Neuronal stem cell (in vitro differentiated cells): ENCODE measurements at regions not wholly inside any gene's neighbourhood (a gene's known extent, or its start where the extent isn't known, plus 50 kb on each side); places are given as distances from the start of the nearest gene placed in this dataset.

ENCODE experiments used
- DNase-seq: peaks from one replicate; pipeline ENCODE4 v3.0.0-alpha.2; 2013; ENCODE audit warnings: low spot score
- H2AFZ ChIP-seq: one replicate; pipeline ENCODE4 v1.6.1; 2013; ENCODE audit warnings: mild to moderate bottlenecking, low read length, inconsistent platforms
- H2AK5ac ChIP-seq: 2 replicates; pipeline ENCODE4 v1.6.1; 2013; ENCODE audit warnings: low read depth, mild to moderate bottlenecking, inconsistent platforms, low read length, moderate library complexity, mixed read lengths
- H2BK120ac ChIP-seq: 2 replicates; pipeline ENCODE4 v1.6.1; 2013; ENCODE audit warnings: low read depth, mild to moderate bottlenecking, inconsistent platforms, low read length, moderate library complexity, mixed read lengths
- H2BK12ac ChIP-seq: one replicate; pipeline ENCODE4 v1.6.1; 2013; ENCODE audit warnings: low read length, inconsistent platforms
- H2BK15ac ChIP-seq: 2 replicates; pipeline ENCODE4 v1.6.1; 2013; ENCODE audit warnings: mild to moderate bottlenecking, low read length, inconsistent platforms, mixed read lengths
- H2BK5ac ChIP-seq: one replicate; pipeline ENCODE4 v1.6.1; 2013; ENCODE audit warnings: inconsistent platforms, mild to moderate bottlenecking, low read length, moderate library complexity
- H3K14ac ChIP-seq: one replicate; pipeline ENCODE4 v1.6.1; 2013; ENCODE audit warnings: low read length, inconsistent platforms
- H3K18ac ChIP-seq: 2 replicates; pipeline ENCODE4 v1.6.1; 2013; ENCODE audit warnings: low read length, inconsistent platforms
- H3K23ac ChIP-seq: 2 replicates; pipeline ENCODE4 v1.6.1; 2013; ENCODE audit warnings: low read depth, mild to moderate bottlenecking, mixed read lengths, low read length, inconsistent platforms; ENCODE audit not compliant: poor library complexity
- H3K27ac ChIP-seq: replicated peaks from 3 replicates; pipeline ENCODE4 v1.5.1; 2013; ENCODE audit warnings: low read length, inconsistent platforms
- H3K27me3 ChIP-seq, 3 experiments: 2 replicates each; pipeline ENCODE4 v1.6.1; 2013; ENCODE audit warnings: low read length in 3 of 3, mild to moderate bottlenecking in 2 of 3, inconsistent platforms in 1 of 3, low read depth in 1 of 3, mixed read lengths in 1 of 3, moderate library complexity in 1 of 3; ENCODE audit not compliant: control insufficient read depth in 3 of 3, insufficient read depth in 3 of 3
- H3K36me3 ChIP-seq, 2 donors: replicated peaks in 1 of 2; 2 replicates each; pipeline ENCODE4 v1.6.1; 2013; ENCODE audit warnings: low read length in 2 of 2; ENCODE audit not compliant: control insufficient read depth in 2 of 2, insufficient read depth in 2 of 2
- H3K4ac ChIP-seq: 2 replicates; pipeline ENCODE4 v1.6.1; 2013; ENCODE audit warnings: inconsistent platforms, mild to moderate bottlenecking, low read length, moderate library complexity
- H3K4me1 ChIP-seq, 2 donors: 1 replicate in 1 of 2; 2 replicates in 1 of 2; pipeline ENCODE4 v1.6.1; 2013; ENCODE audit warnings: low read length in 2 of 2, low read depth in 1 of 2; ENCODE audit not compliant: control insufficient read depth in 2 of 2, insufficient read depth in 1 of 2
- H3K4me2 ChIP-seq: one replicate; pipeline ENCODE4 v1.6.1; 2013; ENCODE audit warnings: mild to moderate bottlenecking, low read length, inconsistent platforms; ENCODE audit not compliant: insufficient read depth, poor library complexity, severe bottlenecking
- H3K4me3 ChIP-seq, 2 donors: 2 replicates each; pipeline ENCODE4 v1.5.1; 2013; ENCODE audit warnings: low read length in 2 of 2, mild to moderate bottlenecking in 2 of 2, inconsistent platforms in 1 of 2, moderate library complexity in 1 of 2
- H3K79me1 ChIP-seq: one replicate; pipeline ENCODE4 v1.6.1; 2013; ENCODE audit warnings: low read depth, mild to moderate bottlenecking, inconsistent platforms, low read length, moderate library complexity
- H3K9ac ChIP-seq: one replicate; pipeline ENCODE4 v1.6.1; 2013; ENCODE audit warnings: mild to moderate bottlenecking, low read depth, low read length, inconsistent platforms; ENCODE audit not compliant: poor library complexity
- H3K9me3 ChIP-seq, 2 donors: replicated peaks in 1 of 2; 2 replicates each; pipeline versions ENCODE3 to v1.6.1; 2013; ENCODE audit warnings: low read length in 2 of 2, mild to moderate bottlenecking in 2 of 2, inconsistent platforms in 1 of 2, low read depth in 1 of 2, mixed read lengths in 1 of 2, moderate library complexity in 1 of 2; ENCODE audit not compliant: control insufficient read depth in 2 of 2, insufficient read depth in 1 of 2
- H4K8ac ChIP-seq: one replicate; pipeline ENCODE4 v1.6.1; 2013; ENCODE audit warnings: low read depth, mild to moderate bottlenecking, inconsistent platforms, low read length, moderate library complexity
- H4K91ac ChIP-seq: one replicate; pipeline ENCODE4 v1.6.1; 2013; ENCODE audit warnings: low read length, low read depth, mild to moderate bottlenecking, inconsistent platforms; ENCODE audit not compliant: poor library complexity
- WGBS, 2 donors: extraction: QIAGEN DNeasy Blood & Tissue Kit; methylation state at CpG; one replicate each; pipeline ENCODE4 v1.1.7; 2013; ENCODE audit warnings: missing lambda C conversion rate in 2 of 2, mixed read lengths in 1 of 2; ENCODE audit not compliant: insufficient read length in 2 of 2, insufficient replicate concordance in 1 of 2; ENCODE audit errors: extremely low coverage in 2 of 2; 5-methylcytosine and 5-hydroxymethylcytosine counted together

GRCh38 chr14:53670701-53671100 lies 285.9 kb downstream of the BMP4 start:
- H2AFZ ChIP-seq = no peak overlapping the region
- no peak overlapping the region for H3K4me2 ChIP-seq
- no peaks in the 10 kb centered on the region for H3K79me1 ChIP-seq
- no peaks in the 10 kb centered on the region for H3K27me3 ChIP-seq
- no peak for DNase-seq
- no peak overlapping the region for H3K14ac ChIP-seq
- no peak overlapping the region for H4K8ac ChIP-seq
- no peaks in the 10 kb centered on the region for H3K36me3 ChIP-seq
- no peak overlapping the region for H3K4ac ChIP-seq
- H3K18ac ChIP-seq = no peak overlapping the region
- no peaks in the 10 kb centered on the region for H3K4me1 ChIP-seq
- no peak overlapping the region for H4K91ac ChIP-seq
- no peak overlapping the region for H3K4me3 ChIP-seq
- H2BK12ac ChIP-seq = no peak overlapping the region
- H3K9me3 ChIP-seq = peaks cover 0 to 4% of the 10 kb centered on the region in 2 donors
- no peak overlapping the region for H3K23ac ChIP-seq
- no peak overlapping the region for H2BK5ac ChIP-seq
- H3K9ac ChIP-seq = no peak overlapping the region
- no peak overlapping the region for H2BK120ac ChIP-seq
- no peak overlapping the region for H3K27ac ChIP-seq
- H2AK5ac ChIP-seq = no peak overlapping the region
- H2BK15ac ChIP-seq = no peak overlapping the region

DNA sequence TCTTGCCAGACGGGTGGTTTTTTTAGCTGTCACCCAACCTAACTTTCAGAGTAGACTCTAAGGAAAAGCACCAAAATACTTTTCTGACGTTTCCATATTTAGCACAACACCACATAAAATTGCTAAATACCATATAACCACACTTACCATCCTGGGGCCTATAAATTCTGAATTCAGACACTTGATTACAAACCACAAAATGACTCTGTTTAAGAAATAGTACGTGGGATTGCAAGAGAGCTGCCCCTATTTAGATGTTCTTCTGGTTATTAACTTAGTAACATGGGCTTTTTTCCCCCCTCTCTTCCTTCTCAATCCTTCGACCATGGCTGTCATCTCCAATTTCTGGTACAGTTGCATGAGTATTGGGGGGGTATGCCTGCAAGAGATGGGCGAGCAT lies 287.7 kb downstream of the BMP4 start:
- H3K18ac ChIP-seq = no peak overlapping the region
- H3K4me2 ChIP-seq = no peak overlapping the region
- no peak overlapping the region for H2BK120ac ChIP-seq
- no peak overlapping the region for H2BK12ac ChIP-seq
- no peak overlapping the region for H3K23ac ChIP-seq
- H2BK15ac ChIP-seq = no peak overlapping the region
- no peak for DNase-seq
- no peak overlapping the region for H3K27ac ChIP-seq
- no peak overlapping the region for H2BK5ac ChIP-seq
- no peak overlapping the region for H3K9ac ChIP-seq
- no peak overlapping the region for H3K4me3 ChIP-seq
- H3K36me3 ChIP-seq = no peaks in the 10 kb centered on the region
- no peak overlapping the region for H4K8ac ChIP-seq
- no peak overlapping the region for H3K4ac ChIP-seq
- no peak overlapping the region for H2AK5ac ChIP-seq
- no peaks in the 10 kb centered on the region for H3K79me1 ChIP-seq
- no peaks in the 10 kb centered on the region for H3K9me3 ChIP-seq
- H4K91ac ChIP-seq = no peak overlapping the region
- H3K27me3 ChIP-seq = no peaks in the 10 kb centered on the region
- no peak overlapping the region for H3K14ac ChIP-seq
- H2AFZ ChIP-seq = no peak overlapping the region
- H3K4me1 ChIP-seq = no peaks in the 10 kb centered on the region
- no CpG with 5 or more reads among the region's 5 CpGs for WGBS, 2 donors

GRCh38 chr14:53663709-53664108 lies 292.9 kb downstream of the BMP4 start:
- Histone ChIP-seq H2BK12ac (no peak overlapping the region), H2AK5ac (no peak overlapping the region), H3K36me3 (no peaks in the 10 kb centered on the region), H3K4me2 (no peak overlapping the region), H3K9me3 (peaks cover 0 to 4% of the 10 kb centered on the region in 2 donors), H2BK5ac (no peak overlapping the region), H2AFZ (no peak overlapping the region), H3K18ac (no peak overlapping the region), H3K4me1 (no peaks in the 10 kb centered on the region), H2BK120ac (no peak overlapping the region), H2BK15ac (no peak overlapping the region), H4K91ac (no peak overlapping the region), H3K4me3 (no peak overlapping the region), H4K8ac (no peak overlapping the region), H3K9ac (no peak overlapping the region), H3K27me3 (no peaks in the 10 kb centered on the region), H3K27ac (no peak overlapping the region), H3K14ac (no peak overlapping the region), H3K79me1 (no peaks in the 10 kb centered on the region), H3K4ac (no peak overlapping the region), H3K23ac (no peak overlapping the region)
- DNase-seq = peak; percentile 8
- WGBS, 2 donors = no CpG with 5 or more reads among the region's 3 CpGs

DNA sequence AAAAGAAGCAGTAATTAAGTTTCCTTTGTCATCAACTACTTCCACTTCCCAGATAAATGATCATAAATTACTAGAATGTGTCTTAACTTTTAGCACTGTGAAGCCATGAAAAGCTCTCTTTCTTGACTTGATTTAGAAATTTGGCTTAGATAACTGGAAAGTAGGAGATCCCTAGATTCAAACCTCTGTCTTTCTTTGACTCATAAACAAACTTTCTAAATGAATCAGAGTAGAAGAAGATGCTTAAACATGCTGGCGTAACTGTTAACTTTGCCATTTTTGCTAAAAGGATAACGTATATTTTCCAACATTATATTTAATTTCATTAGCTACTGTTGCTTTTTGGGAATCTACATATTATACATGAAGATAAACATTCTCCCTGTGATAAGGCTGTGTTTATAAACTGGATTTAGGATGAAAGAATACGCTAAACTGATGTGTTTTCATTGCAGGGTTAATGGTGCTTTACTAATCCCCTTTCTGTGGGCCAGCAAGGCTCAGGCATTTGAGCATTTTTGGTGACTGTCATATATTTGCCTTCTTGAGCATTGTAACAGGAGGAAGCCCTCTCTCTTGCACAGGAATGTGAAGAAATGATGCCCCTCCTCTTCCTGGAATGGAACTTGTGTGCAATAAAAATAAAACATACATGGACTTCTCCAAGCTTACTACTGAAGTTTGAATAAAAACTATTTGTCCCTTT lies 301.4 kb downstream of the BMP4 start:
- Histone ChIP-seq H3K79me1 (no peaks in the 10 kb centered on the region), H4K91ac (no peak overlapping the region), H3K4me2 (no peak overlapping the region), H3K14ac (no peak overlapping the region), H2BK12ac (no peak overlapping the region), H2BK15ac (no peak overlapping the region), H3K18ac (no peak overlapping the region), H3K23ac (no peak overlapping the region), H3K27me3 (no peaks in the 10 kb centered on the region), H2BK5ac (no peak overlapping the region), H2AFZ (no peak overlapping the region), H3K4me3 (no peak overlapping the region), H3K27ac (no peak overlapping the region), H3K9me3 (peaks cover 0 to 1% of the 10 kb centered on the region in 2 donors), H3K4me1 (peaks cover 0 to 2% of the 10 kb centered on the region in 2 donors), H4K8ac (no peak overlapping the region), H3K36me3 (no peaks in the 10 kb centered on the region), H2BK120ac (no peak overlapping the region), H2AK5ac (no peak overlapping the region), H3K4ac (no peak overlapping the region), H3K9ac (no peak overlapping the region)
- WGBS, 2 donors = no CpG with 5 or more reads among the region's 3 CpGs
- DNase-seq = no peak
